T-helper 2 cell treated with Interferon-gamma antibody and Interleukin-4, amounts not matched to agents 100 ng/mL and 5 ng/mL, for 36 hours (primary cell): ENCODE measurements at regions not wholly inside any gene's neighbourhood (a gene's known extent, or its start where the extent isn't known, plus 50 kb on each side); places are given as distances from the start of the nearest gene placed in this dataset.
"Not testable (repeated sequence)": the region's sequence is repeated elsewhere in the genome, so short reads cannot be mapped to it uniquely, and the experiment has no call there.

Experiments
- intact Hi-C: fragments of 100-400 bp; cut with micrococcal nuclease; formaldehyde crosslinking; loops from one replicate; pipeline ENCODE4 v1.15.1; 2023

DNA sequence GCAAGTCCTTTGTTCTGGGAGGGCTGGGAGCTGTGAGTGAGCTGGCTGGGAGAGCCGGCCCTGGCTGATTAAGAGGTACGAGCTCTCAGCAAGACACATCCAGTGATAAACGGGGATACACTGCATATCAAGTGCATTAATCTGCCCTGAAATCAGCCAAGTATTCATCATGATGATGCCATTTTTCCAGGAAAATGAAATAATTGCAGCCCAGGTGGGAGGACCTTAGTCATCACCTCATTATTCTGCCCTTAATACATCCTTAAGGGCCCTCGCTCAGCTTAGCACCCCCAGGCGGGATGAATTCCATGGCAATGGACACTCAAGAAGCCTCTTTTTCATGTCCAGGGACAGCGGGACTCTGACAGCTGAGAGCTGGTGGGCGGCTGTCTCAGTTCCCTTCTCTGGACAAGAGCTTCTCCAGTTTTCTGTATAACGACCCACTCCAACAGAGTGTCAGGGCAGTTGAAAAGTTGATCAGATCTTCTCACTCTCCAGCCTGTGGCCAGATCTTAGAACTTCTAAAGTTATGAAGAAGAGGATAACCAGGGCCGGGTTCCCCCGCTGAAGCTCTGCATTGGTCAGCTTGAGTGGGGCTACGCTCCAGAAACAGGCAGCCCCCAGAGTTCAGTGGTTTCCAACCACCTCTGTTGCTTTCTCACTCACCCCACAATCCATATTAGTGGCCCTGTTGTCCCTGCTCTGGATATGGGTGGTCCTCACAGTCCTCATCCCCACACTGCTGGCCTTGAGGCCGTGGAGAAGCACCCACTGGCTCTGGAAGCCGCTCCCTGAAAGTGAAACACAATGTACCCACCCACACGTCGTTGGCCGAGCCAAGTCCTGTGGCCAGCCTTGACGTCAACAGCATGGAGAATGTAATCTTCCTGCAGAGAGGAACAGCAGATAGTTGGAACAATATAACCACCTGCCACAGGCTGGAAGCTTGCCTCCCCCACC lies 306.2 kb upstream of the DIO3 start:
- intact Hi-C loops = no loop called here

DNA sequence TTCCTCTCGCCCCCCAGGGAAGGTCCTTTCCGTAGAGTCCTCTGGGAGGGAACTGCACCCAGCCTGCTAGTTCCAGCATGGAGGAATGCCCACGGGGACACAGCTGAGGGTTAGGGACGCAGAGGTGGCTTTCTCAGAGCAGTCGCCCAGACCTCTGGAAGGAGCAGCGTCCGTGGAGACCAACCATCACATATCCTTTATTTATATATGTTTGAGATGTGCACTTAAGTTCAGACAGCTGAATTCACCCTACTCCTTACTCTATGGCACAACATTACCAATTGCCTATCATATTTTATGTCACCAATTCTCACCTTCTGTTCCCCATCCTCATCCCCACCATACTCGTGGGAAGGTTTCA lies 305.6 kb upstream of the DIO3 start:
- intact Hi-C loops = no loop called here

DNA sequence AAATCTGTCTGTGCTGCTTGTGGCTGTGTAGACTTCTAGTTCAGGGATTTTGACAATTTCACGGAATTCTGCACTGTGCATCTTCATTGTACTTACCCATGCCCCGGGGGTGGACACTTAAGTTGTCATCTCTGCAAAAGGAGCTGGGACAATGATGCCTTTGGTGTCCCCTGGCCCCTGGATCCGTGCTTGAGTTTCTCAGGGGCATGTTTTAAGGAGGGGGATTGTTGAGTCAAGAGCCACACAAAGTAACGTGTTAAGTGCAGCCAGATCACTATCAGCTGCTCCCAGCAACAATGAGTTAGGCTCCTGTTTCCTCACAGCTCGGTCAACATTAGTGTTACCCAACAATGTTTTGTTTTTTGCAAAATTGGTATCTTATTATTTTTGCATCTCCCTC lies 305.0 kb upstream of the DIO3 start:
- intact Hi-C loops = no loop called here

DNA sequence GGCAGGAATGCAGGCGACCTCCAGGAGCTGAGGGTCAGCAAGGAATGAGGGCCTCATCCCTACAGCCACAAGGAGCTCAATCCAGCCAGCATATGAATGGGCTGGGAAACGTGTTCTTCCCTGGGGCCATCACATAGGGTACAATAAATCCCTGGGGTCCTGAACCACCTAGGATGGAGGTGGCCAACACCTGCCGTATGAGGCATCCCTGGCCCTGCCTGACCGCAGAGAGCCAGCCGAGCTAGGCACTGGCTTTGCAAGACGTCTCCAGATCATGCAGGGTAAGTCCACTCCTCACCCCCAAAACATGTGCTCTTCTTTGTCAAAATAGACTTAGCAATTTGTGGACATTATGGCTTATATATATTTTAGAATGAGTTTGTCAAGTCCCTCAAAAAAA lies 303.7 kb upstream of the DIO3 start:
- intact Hi-C loops = no loop called here

DNA sequence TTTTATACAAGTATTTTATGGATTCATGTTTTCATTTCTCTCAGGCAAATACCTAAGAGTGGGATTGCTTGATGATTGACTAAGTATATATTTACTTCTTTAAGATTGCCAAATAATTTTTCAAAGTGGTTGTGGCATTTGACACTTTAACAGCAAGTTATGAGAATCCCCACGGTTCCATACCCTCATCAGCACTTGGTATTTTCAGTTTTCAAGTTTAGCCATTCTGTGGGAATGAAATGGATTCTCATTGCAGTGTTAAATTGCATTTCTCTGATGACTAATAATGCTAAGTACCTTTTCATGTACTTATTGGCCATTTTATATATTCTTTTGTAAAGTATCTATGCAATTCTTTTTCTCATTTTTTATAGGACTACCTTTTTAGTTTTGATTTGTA lies 301.5 kb upstream of the DIO3 start:
- intact Hi-C loops = no loop called here

DNA sequence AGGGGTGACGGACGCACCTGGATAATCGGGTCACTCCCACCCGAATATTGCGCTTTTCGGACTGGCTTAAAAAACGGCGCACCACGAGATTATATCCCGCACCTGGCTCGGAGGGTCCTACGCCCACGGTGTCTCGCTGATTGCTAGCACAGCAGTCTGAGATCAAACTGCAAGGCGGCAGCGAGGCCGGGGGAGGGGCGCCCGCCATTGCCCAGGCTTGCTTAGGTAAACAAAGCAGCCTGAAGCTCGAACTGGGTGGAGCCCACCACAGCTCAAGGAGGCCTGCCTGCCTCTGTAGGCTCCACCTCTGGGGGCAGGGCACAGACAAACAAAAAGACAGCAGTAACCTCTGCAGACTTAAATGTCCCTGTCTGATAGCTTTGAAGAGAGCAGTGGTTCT lies 294.9 kb upstream of the DIO3 start:
- intact Hi-C loops = not testable (repeated sequence)

DNA sequence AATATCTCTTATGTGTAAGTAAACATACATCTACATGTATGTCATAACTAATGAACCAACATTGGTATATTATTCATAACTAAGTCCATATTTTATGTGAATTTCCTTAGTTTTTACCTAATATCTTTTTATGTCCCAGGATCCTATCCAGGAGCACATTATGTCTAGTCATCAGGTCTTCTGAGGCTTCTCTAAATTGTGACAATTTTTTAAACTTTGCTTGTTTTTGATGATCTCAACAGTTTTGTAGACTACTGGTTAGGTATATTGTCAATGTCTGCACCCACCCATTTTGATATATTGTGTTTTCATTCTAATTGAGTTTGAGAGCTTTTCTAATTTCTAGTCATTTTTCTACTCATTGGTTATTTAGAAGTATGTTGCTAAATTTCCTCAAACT lies 288.2 kb upstream of the DIO3 start:
- intact Hi-C loops = no loop called here

DNA sequence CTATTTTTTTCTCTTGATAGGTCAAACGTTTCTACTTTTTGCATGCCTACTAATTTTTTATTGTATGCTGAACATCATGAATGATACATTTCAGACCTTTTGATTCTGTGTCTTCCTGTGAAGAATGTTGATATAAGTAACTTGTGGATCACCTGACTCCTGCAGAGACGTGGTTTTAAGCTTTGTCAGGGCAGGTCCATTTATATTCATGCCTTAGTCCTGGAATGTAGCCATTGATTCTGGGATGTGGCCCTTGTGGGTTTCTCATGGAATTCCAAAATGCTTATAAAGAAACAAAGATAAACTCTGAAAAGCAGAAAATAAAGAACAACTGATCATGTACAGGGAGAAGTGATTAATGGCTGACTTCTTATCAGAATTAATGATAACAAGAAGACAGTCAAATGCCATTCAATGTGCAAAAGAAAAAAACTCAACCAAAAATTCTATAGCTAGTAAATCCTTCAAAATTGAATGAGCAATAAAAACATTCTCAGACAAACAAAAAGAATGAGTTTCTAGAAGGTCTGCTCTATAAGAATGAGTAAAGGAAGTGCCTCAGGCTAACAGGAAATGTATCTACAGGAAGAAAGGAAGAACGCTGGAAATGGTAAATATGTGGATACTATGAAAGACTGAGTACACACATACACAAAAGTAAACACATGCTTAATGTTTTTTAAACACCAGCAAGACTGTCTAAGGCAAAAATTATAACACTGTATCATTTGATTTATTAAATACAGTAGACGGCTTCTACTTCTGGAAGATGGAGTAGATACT lies 284.8 kb upstream of the DIO3 start:
- intact Hi-C loops = no loop called here

DNA sequence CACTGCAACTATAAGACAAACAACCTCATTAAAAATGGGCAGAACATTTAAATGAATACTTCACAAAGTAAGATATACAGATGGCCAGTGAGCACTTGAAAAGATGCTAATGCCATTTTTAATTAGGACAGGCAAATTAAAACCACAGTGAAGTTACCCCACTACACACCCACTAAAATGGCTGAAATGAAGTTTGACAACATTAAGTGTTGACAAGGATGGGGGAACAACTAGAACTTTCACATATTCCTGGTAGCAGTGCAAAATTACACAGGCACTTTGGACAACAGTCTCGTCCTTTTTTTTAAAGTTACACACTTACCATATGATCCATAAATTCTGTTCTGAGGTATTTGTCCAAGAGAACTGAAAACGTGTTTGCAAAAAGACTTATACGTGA lies 278.9 kb upstream of the DIO3 start:
- intact Hi-C loops = no loop called here

DNA sequence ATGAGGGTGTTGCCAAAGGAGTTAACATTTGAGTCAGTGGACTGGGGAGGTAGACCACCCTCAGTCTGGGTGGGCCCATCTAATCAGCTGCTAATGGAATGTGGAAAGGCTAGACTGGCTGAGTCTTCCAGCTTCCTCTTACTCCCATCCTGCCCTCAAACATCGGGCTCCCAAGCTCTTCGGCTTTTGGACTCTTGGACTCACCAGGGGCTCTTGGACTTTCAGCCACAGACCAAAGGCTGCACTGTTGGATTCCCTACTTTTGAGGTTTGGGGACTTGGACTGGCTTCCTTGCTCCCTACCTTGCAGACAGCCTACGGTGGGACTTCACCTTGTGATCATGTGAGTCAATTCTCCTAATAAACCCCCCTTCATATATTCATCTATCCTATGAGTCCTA lies 276.6 kb upstream of the DIO3 start:
- intact Hi-C loops = no loop called here

DNA sequence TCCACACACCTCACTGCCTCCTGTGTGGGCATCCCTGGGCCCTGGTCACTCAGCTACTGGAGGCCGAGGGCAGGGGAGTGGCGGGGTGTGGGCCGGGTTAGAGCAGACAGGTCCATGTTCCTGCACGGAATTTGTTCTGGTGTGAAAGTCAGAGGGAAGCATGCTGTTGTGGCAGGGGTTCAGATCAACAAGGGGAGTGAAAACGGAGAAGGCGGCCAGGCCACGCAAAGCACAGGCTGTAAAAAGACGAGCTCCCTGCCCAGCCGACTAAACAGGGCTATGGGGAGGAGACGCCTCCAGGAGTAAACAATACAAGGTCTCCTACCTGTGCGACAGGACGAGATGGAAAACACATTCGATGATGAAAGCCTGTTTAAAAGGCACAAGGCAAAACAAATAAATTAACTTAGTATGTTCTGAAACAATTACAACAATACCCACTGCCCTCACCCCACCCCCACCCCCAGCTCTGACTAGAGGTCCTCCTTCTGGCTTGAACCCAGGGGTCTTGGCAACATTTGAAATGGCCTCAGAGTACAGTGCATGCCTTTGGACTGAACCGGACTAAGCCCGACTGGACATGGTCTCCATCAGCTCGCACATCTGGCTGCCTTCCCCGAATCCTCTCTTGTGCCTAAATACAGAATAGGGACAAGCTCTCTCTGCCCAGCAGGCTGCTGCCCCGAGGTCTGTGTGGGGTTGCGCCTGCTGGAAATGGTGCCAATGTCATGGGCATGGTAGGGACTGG lies 274.9 kb upstream of the DIO3 start:
- intact Hi-C loops = no loop called here

DNA sequence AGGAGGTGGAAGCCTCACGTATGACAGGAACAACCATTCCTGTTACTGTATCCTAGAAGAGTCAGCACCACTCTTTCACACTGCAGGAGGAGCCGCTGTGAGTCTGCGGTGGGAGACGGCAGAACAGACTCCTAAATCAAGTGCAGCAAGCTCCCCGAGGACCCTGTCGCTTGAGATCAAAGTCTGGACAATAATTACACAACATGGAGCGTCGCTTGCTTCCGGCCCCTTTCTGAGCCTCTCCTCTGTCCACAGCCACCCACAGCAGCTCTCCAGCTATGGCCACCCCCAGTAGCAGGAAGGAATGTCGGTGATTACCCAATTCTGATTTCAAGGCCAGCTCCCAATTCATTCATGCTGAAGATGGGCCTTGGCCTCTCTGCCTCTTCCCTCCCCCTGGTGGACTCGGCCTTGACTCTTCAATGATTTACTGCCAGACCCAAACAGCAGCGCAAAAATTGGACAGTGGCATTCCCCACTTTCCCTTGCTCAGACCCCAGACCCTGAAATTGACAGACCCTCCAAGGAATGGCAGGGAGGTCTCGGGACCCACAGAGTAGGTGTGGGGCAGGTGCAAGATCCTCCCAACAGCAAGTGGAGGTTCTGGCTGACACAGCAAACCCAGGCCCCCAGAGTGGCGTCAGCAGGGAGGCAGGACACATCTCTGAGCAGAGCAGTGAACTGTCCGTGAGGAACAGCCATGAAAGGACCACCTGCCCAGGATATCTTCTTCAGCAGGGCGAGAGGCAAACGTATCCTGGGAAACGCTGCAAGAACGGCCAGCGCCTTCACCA lies 272.7 kb upstream of the DIO3 start:
- intact Hi-C loops = no loop called here

DNA sequence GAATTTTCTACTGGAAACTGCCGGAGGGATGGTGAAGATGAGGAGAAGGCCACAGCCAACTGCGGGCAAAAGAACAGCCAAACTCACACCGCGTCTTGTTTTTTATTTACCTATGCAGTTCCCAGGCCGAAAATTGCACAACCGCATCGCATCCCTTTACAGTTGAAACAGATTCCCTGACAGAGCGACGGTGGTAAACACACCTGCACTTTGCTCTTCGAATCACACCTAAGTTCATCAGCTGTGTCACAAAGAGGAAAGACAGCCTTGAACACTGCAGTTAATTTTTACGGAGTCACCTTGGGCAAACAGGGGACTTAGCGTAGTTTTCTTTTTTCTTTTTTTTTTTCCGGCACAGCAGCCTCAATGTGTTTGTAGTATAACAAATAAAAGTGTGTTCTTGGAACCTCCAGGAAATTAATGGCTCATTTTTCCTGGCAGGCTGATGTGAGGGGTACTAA lies 272.0 kb upstream of the DIO3 start:
- intact Hi-C loops = no loop called here

DNA sequence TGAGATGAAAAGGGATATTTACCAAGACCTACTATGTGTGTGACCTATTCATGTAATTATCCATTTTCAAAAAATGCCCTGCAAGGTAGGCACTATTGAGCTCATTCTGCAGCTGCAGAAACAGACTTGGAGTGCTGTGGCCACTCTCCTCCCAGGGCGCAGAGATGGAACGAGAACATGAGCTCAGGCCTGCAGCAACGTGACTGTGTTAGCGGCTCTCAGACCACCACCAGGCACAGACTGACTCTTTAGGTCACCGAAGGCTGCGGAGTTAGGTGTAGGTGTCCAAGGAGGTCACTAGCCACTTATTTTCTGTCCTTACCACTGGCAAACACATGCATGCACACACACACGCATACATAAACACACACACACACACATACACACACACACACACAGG lies 271.4 kb upstream of the DIO3 start:
- intact Hi-C loops = no loop called here

DNA sequence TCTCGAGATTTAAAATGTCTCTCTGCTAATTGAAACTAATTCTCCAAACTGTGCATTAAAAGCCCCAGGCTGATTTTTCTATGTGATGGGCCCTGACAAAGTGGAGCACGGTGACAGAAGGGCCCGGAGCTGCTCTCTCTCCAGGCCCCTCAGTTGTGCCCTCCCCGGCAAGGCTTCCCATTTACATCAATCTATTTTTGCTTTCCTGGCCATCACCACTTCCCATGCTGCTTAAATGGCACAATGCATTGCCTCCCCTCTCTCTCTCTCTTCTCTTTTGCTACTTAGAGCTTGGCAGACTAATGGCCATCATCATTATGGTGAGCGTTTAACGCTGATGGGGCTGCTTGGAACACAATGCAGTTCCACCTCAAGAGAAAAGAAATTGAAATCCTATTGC lies 270.7 kb upstream of the DIO3 start:
- intact Hi-C loops = no loop called here

DNA sequence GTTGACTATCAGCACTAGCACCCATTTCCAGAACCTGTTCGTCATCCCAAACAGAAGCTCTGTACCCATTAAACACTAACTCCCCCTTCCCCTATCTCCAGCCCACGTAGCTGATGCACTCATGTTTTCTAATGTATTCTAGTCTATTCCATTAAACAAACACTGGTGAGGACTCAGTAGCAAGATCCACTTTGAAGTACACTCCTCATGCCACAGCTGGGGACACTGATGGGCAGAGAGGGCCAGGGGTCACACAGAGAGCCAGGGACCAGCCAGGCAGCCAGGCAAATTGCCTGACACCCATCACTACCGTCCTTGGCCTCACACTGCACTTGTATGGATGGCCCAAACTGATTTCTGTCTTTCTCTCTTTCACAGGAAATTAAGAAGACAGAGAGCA lies 269.9 kb upstream of the DIO3 start:
- intact Hi-C loops = no loop called here

DNA sequence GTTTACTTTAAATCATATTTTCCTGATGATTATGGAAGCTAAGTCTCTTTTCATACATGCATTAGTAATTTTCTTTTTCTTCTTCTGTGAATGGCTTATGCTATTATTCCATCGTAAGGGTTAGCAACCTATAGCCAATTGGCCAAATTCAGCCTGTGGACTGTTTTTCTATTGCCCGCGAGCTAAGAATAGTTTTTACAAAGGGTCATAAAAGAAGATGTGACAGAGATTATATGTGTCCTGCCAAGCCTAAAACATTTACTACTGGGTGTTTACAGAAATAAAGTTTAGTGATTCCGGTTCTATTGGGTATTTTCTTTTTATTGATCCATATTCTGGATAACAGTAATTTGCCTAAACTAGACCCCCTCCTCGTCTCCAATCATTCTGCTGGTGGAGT lies 268.8 kb upstream of the DIO3 start:
- intact Hi-C loops = no loop called here

DNA sequence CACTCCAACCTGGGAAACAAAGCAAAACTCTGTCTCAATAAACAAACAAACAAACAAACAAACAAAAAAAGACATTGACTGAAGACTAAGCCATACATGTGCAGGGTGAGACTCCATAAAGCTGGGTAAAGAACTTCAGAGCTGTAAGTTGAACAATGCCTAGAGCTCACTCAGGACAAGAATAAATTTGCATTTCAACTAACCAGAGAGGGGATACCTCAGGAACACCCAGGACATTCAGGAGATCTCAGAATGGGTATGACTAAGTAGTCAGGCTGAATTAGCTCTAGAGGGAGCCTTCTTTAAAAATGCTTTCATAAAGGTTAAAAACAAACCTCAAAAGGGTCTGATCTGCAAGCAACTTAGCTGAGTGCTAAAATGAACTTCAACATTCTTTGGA lies 267.7 kb upstream of the DIO3 start:
- intact Hi-C loops = no loop called here

DNA sequence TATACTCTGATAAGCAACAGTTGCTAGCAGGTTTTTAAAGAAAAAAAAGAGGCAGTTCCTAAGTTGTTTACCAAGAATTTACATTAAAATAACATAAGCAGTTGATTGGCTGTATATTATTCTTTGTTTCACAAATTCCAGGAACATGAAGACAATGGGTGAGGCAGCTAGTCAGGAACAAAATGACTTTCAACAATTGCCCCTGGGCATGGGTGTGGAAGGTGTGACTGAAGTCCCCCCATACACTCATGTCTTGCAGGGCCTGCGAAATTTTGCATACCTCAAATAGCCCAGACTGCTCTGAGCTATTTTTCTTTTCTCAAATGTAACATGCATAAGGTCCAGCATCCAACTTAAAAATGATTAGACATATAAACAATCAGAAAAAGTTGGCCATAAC lies 267.2 kb upstream of the DIO3 start:
- intact Hi-C loops = no loop called here

DNA sequence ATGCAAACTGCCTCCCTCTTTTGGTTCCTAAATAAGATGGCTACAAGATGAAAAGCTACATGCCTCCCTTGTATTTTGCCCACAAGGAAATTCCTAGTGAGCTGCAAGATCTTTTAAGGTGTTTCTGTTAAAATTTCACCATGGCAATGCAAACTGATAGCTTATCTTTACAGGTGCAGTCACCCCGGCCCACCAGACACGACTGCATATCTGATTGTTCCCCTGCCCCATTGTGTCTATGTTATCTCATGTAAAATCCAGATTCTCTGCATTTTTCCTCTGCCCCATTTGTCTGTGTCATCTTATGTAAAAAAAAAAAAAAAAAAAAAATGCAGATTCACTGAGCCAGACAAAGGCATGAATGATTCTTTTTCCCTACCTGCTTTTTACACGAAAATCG lies 261.5 kb upstream of the DIO3 start:
- intact Hi-C loops = not testable (repeated sequence)

DNA sequence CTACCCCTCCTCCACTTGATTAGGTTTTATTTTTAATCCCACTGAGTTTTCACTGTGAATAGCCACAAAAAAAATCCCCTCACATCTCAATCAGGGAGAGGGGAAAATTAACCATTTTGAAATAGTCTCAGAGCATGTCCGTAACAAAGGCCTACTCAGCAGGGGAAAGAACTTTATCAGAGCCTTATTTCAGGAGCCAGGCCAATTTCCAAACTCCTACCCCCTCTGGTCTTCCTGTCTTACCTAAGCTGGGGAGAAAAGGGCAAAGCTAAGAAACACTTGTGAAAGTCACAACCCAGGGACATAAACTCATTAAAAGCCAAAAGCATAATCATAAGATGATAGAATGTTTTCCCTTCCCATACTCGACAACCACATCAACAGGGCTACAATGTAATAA lies 260.3 kb upstream of the DIO3 start:
- intact Hi-C loops = no loop called here
